AG04450 (cell line): ENCODE measurements at regions not wholly inside any gene's neighbourhood (a gene's known extent, or its start where the extent isn't known, plus 50 kb on each side); places are given as distances from the start of the nearest gene placed in this dataset.

Experiments used
- CTCF ChIA-PET: fragments of 300-600, 350-600 bp; formaldehyde crosslinking; extraction: SDS; loops from one replicate; lab custom pipeline; 2022; ENCODE audit warnings: antibody characterized with exemption, inconsistent platforms; lab: Charles Lee
- POLR2A ChIA-PET: fragments of 350-600 bp; formaldehyde crosslinking; extraction: SDS; loops from one replicate; lab custom pipeline; 2021; ENCODE audit warnings: antibody characterized with exemption, inconsistent platforms; lab: Yijun Ruan, JAX
- DNase-seq: peaks from one replicate; pipeline ENCODE4 v3.0.0-alpha.2; 2011; ENCODE audit warnings: low read depth, low spot score
- H3K27ac ChIP-seq: one replicate; pipeline ENCODE4 v1.5.1; 2012; ENCODE audit warnings: low read depth, low read length, control low read depth
- H3K27me3 ChIP-seq: one replicate; pipeline ENCODE4 v1.6.0; 2012; ENCODE audit warnings: low read length; ENCODE audit not compliant: control insufficient read depth, insufficient read depth
- H3K4me3 ChIP-seq: 2 replicates; pipeline ENCODE4 v1.5.1; 2011; ENCODE audit warnings: mild to moderate bottlenecking, low read depth, low read length, control low read depth
- H3K9me3 ChIP-seq: 2 replicates; pipeline ENCODE4 v1.5.1; 2012; ENCODE audit warnings: low read length; ENCODE audit not compliant: control insufficient read depth, insufficient read depth
- CTCF ChIP-seq: IDR thresholded peaks from 2 replicates; pipeline ENCODE4 v1.5.1; 2011; ENCODE audit warnings: low read depth, low read length, control low read depth, inconsistent platforms

DNA sequence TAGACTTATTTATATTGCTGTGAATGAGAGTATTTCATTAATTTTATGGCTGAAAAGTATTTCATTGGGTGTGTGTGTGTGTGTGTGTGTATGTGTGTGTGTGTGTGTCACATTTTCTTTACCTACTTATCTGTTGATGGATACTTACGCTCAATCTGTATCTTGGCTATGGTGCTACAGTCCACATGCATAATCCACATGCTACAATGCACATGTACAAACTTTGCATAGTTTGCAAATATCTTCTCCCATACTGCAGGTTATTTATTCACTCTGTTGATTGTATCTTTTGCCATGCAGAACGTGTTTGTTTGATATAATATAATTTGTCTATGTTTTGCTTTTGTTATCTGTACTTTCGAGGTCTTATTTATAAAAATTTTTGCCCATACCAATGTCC is 167.8 kb downstream of the RAB28 start:
- no peak for DNase-seq
- ChIA-PET POLR2A (no interaction called here), CTCF (no interaction called here)
- no peak overlapping the region for H3K4me3 ChIP-seq
- no peaks in the 10 kb centered on the region for H3K27me3 ChIP-seq
- H3K9me3 ChIP-seq = no peaks in the 10 kb centered on the region
- TF ChIP-seq CTCF = no peak
- no peak overlapping the region for H3K27ac ChIP-seq

DNA sequence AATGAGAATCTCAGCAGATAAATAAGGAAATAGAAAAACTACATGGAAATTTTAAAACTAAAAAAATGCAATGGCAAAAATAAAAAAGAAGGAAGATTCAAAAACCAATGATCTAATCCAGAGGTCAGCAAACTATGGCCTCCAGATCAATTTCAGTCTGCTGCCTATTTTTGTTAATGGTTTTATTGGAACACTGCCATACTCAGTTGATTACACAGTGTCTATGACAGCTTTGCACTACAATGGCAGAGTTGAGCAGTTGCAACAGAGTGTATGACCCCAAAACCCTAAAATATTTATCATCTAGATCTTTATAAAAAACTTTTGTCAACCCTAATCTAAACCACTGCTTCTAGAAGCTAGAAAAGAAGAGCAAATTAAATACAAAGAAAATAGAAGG is 170.3 kb downstream of the RAB28 start:
- H3K9me3 ChIP-seq = no peaks in the 10 kb centered on the region
- no peaks in the 10 kb centered on the region for H3K27me3 ChIP-seq
- ChIA-PET CTCF (no interaction called here), POLR2A (interaction anchor here (0.7 kb wide), 1 partner anchor 24 kb away, joined by 3 read pairs; no protein-coding TSS in a partner anchor)
- no peak overlapping the region for H3K27ac ChIP-seq
- H3K4me3 ChIP-seq = no peak overlapping the region
- DNase-seq = no peak
- no peak for TF ChIP-seq CTCF

- Histone ChIP-seq H3K9me3 (no peaks in the 10 kb centered on the region), H3K4me3 (no peak overlapping the region), H3K27ac (no peak overlapping the region), H3K27me3 (no peaks in the 10 kb centered on the region)
- no peak for DNase-seq
- CTCF ChIA-PET = no interaction called here
- POLR2A ChIA-PET = no interaction called here
- no peak for TF ChIP-seq CTCF
Measured at GRCh38 chr4:13312264-13312663, 171.9 kb downstream of the RAB28 start.

DNA sequence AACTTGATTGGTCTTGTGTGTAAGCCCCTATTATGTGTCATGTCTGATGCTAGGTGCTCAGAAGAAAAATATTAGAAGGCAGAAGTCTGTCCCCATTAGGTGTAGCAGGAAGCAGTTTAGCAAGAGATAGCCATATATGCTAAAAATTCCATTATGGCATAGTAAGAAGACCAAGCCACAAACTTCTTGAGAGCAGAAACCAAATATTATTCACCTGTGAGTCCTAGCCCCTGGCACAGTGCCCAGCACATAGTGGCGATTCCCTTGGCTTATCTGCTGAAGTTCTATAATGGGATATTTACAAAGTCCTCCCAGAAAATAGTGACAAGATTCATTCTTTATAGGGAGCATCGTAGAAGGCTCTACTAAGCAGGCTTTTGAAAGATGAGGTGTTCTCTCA is 174.4 kb downstream of the RAB28 start:
- DNase-seq = no peak
- no peaks in the 10 kb centered on the region for H3K9me3 ChIP-seq
- no peak overlapping the region for H3K4me3 ChIP-seq
- no peak for TF ChIP-seq CTCF
- POLR2A ChIA-PET = no interaction called here
- H3K27ac ChIP-seq = no peak overlapping the region
- CTCF ChIA-PET = no interaction called here
- H3K27me3 ChIP-seq = no peaks in the 10 kb centered on the region

DNA sequence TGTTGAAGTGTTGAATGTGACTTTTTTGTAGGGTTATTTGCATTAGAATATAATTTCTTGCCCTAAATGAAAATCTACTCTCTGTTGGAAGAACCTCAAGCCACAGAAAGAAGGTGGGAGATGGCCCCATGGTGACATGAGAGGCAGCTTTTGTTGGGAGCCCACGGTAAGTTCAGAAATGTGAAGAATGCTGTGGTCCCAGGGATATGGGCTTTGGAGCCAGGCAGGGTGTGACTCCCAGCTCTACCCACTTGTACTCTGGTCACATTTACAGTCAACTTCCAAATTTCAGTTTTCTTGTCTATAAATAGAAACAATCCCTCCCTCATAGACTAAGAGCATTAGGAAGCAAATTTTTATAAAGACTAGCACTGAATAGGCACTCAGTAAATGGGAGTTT is 177.8 kb downstream of the RAB28 start:
- no peaks in the 10 kb centered on the region for H3K27me3 ChIP-seq
- no peaks in the 10 kb centered on the region for H3K9me3 ChIP-seq
- DNase-seq = no peak
- no peak overlapping the region for H3K4me3 ChIP-seq
- no peak for TF ChIP-seq CTCF
- H3K27ac ChIP-seq = no peak overlapping the region
- ChIA-PET POLR2A (no interaction called here), CTCF (no interaction called here)
